Uterus (tissue), 3 donors: ENCODE measurements at regions not wholly inside any gene's neighbourhood (a gene's known extent, or its start where the extent isn't known, plus 50 kb on each side); places are given as distances from the start of the nearest gene placed in this dataset.

Experiments
- DNase-seq, 2 donors: peaks; one replicate each; pipeline ENCODE4 v3.0.0-alpha.2; 2019 to 2020
- H3K27ac ChIP-seq, 2 donors: fragments of 200-600 bp; sonication (generic); 1 replicate in 1 of 2; 2 replicates in 1 of 2; pipeline ENCODE4 v1.5.1; 2016 to 2018
- H3K27me3 ChIP-seq, 2 donors: fragments of 200-600 bp; sonication (generic); one replicate each; pipeline ENCODE4 v1.5.1; 2018 to 2019; ENCODE audit warnings: control low read depth in 1 of 2
- H3K36me3 ChIP-seq, 2 donors: fragments of 200-600 bp; sonication (generic); one replicate each; pipeline ENCODE4 v1.5.1; 2019; ENCODE audit warnings: control low read depth in 1 of 2
- H3K4me1 ChIP-seq, 2 donors: fragments of 200-600 bp; sonication (generic); one replicate each; pipeline ENCODE4 v1.5.1; 2018 to 2019; ENCODE audit warnings: control low read depth in 1 of 2
- H3K4me3 ChIP-seq, 2 donors: fragments of 200-600 bp; sonication (generic); 1 replicate in 1 of 2; 2 replicates in 1 of 2; pipeline ENCODE4 v1.5.1; 2018 to 2019; ENCODE audit warnings: mild to moderate bottlenecking in 1 of 2
- H3K9me3 ChIP-seq, 2 donors: fragments of 200-600 bp; sonication (generic); one replicate each; pipeline ENCODE4 v1.5.1; 2019; ENCODE audit warnings: control low read depth in 1 of 2
- CTCF ChIP-seq, 4 experiments: fragments of 200-600 bp in 2 of 4; fragments of 450-650 bp in 2 of 4; sonication (generic) in 2 of 4; IDR thresholded peaks; one replicate each; pipeline ENCODE4 v1.5.1; 2016 to 2019; ENCODE audit warnings: antibody characterized with exemption in 4 of 4, mild to moderate bottlenecking in 2 of 4, moderate library complexity in 1 of 4
- POLR2A ChIP-seq, 2 donors: fragments of 450-650 bp; IDR thresholded peaks; one replicate each; pipeline ENCODE4 v1.6.1; 2016; ENCODE audit warnings: antibody characterized with exemption in 2 of 2, mild to moderate bottlenecking in 1 of 2, moderate library complexity in 1 of 2
- intact Hi-C: fragments of 100-400 bp; cut with DNase I; formaldehyde crosslinking; loops from one replicate; pipeline ENCODE4 v1.15.1; 2023; ENCODE audit warnings: low total_unique reads
- donor health status: DM: yes; HTN: yes; CAD: no.

- DNase-seq: no peak
- intact Hi-C loops: no loop called here
- H3K36me3 ChIP-seq: no peaks in the 10 kb centered on the region
- no peak overlapping the region for H3K27ac ChIP-seq
- no peak for TF ChIP-seq CTCF (IDR thresholded peaks at IDR 0.05)
- TF ChIP-seq POLR2A (IDR thresholded peaks at IDR 0.05): no peak
- no peak overlapping the region for H3K4me3 ChIP-seq
- no peaks in the 10 kb centered on the region for H3K9me3 ChIP-seq
- H3K27me3 ChIP-seq: no peaks in the 10 kb centered on the region
- H3K4me1 ChIP-seq: no peaks in the 10 kb centered on the region
Measured at GRCh38 chr4:147134536-147135210, 189.0 kb upstream of the TTC29 start.

GRCh38 chr4:147136310-147136709 lies 190.6 kb upstream of the TTC29 start:
- intact Hi-C loops: no loop called here
- no peak overlapping the region for H3K4me3 ChIP-seq
- no peaks in the 10 kb centered on the region for H3K4me1 ChIP-seq
- no peaks in the 10 kb centered on the region for H3K9me3 ChIP-seq
- no peaks in the 10 kb centered on the region for H3K27me3 ChIP-seq
- H3K27ac ChIP-seq: peak overlapping the region in 1 of 2 donors; percentile 52
- no peak for TF ChIP-seq POLR2A (IDR thresholded peaks at IDR 0.05)
- TF ChIP-seq CTCF (IDR thresholded peaks at IDR 0.05): no peak
- peak; percentile 25 to 33 for DNase-seq
- H3K36me3 ChIP-seq: no peaks in the 10 kb centered on the region

GRCh38 chr4:147136751-147137150 lies 191.1 kb upstream of the TTC29 start:
- H3K36me3 ChIP-seq: no peaks in the 10 kb centered on the region
- H3K9me3 ChIP-seq: no peaks in the 10 kb centered on the region
- peak overlapping the region; percentile 23 to 52 for H3K27ac ChIP-seq
- H3K4me1 ChIP-seq: no peaks in the 10 kb centered on the region
- DNase-seq: no peak
- H3K4me3 ChIP-seq: no peak overlapping the region
- H3K27me3 ChIP-seq: no peaks in the 10 kb centered on the region
- TF ChIP-seq POLR2A (IDR thresholded peaks at IDR 0.05): no peak
- TF ChIP-seq CTCF (IDR thresholded peaks at IDR 0.05): no peak
- intact Hi-C loops: no loop called here

- H3K27me3 ChIP-seq: no peaks in the 10 kb centered on the region
- peak overlapping the region; percentile 23 to 52 for H3K27ac ChIP-seq
- intact Hi-C loops: no loop called here
- no peak for TF ChIP-seq CTCF (IDR thresholded peaks at IDR 0.05)
- TF ChIP-seq POLR2A (IDR thresholded peaks at IDR 0.05): no peak
- H3K4me3 ChIP-seq: no peak overlapping the region
- no peaks in the 10 kb centered on the region for H3K4me1 ChIP-seq
- DNase-seq: no peak
- H3K36me3 ChIP-seq: no peaks in the 10 kb centered on the region
- H3K9me3 ChIP-seq: no peaks in the 10 kb centered on the region
Measured at GRCh38 chr4:147137280-147137679, 191.6 kb upstream of the TTC29 start.

GRCh38 chr4:147138171-147138570 lies 192.5 kb upstream of the TTC29 start:
- Histone ChIP-seq H3K4me3 (no peak overlapping the region), H3K9me3 (no peaks in the 10 kb centered on the region), H3K27ac (no peak overlapping the region), H3K36me3 (no peaks in the 10 kb centered on the region), H3K4me1 (no peaks in the 10 kb centered on the region), H3K27me3 (no peaks in the 10 kb centered on the region)
- DNase-seq: no peak
- intact Hi-C loops: no loop called here
- TF ChIP-seq POLR2A (IDR thresholded peaks at IDR 0.05): no peak
- no peak for TF ChIP-seq CTCF (IDR thresholded peaks at IDR 0.05)
